ENCODE measurements at regions not wholly inside any gene's neighbourhood (a gene's known extent, or its start where the extent isn't known, plus 50 kb on each side); places are given as distances from the start of the nearest gene placed in this dataset.
"Not testable (repeated sequence)": the region's sequence is repeated elsewhere in the genome, so short reads cannot be mapped to it uniquely, and the experiment has no call there.

DNA sequence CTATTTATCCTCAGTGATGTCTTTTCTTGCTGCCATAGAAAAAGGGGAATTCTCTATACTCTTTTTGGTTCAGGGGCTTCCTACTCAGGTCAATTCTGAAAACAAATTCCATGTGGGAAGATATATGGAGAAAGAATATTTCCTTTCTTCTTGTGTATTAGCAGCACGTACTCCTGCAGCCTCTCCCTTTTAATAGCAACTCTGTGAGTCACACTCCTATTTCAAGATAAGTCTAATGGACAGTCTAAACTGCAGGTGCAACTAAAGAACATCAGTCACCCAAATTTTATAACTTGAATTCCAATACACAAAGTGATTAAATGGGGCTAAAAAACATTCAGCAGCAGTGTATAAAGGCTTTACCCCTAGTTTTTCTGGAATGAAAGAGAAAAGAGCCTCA is 942.2 kb downstream of the CNTNAP5 start:
- DNase-seq = no peak

DNA sequence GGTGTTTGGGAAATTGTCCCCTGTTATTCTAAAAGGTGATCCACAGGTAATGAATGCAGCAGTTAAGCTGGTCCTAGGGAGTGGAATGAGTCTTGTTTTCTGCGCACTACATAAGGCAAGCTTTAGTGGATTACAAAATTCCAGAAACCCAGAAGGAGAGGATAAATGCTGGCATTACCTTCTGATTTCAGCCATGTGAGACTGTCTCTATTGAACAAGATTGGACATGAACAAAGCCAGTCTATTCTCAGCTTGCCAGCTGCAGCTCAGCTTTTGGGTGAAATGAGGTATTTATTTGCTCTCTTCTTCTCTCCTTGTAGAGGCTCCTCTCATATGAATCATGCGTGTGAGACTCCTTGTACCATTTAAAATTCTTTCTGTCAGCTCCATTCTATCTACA is 944.9 kb downstream of the CNTNAP5 start:
- DNase-seq = no peak

DNA sequence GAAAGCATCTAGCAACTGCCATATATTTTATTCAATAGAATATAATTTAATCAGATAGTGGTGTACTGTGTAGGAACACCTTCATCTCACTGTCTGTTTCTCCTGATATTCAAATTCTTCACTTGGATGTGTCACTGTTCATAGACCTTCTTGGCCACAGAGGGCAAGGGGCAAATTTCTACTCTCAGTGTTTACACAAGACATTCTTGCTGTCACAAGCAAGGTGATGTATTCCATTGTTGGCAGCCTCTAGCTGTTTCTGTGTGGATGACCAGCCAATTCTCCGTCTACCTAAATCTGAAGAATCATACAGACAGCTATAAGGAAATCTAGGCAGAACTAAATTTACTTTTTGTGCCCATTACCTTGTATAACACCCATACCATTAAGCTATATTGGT is 948.3 kb downstream of the CNTNAP5 start:
- no peak for DNase-seq

DNA sequence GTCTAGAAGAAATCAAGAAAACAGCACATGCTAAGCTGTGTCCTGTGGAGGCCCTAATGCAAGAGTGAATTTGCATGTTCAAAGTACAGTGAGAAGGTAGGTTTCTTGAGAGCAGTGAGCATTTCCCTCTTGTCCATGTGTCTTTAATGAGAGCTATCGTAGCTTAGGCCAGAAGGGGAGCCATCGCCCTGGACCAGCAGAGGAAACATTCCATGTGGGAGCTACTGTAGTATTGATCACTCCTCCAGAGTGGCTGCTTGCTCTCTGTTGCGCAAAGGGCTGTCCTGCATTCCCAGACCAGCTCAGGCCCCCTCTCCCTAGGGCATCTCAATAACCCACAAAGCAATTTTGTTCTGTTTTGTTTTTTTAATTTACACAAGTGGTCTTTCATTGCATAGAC is 950.1 kb downstream of the CNTNAP5 start:
- DNase-seq = no peak

DNA sequence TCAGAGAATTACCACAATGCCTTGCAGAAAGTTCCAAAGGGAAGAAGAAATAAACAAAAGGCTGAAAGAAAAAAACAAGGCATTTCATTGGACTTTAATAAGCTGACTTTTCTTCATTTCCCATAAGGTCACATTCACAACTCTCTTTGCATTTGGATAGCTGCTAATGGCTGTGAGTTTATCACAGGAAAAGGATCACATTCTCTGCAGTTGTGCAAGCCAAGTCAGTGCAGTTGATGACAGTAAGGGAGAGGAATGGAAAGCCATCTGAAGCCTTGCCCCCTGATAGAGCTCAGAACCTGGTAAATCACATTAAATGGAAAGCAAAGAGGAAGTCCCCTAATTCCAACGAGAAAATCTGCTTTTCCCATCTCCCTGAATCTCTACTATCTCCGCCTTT is 950.6 kb downstream of the CNTNAP5 start:
- no peak for DNase-seq

DNA sequence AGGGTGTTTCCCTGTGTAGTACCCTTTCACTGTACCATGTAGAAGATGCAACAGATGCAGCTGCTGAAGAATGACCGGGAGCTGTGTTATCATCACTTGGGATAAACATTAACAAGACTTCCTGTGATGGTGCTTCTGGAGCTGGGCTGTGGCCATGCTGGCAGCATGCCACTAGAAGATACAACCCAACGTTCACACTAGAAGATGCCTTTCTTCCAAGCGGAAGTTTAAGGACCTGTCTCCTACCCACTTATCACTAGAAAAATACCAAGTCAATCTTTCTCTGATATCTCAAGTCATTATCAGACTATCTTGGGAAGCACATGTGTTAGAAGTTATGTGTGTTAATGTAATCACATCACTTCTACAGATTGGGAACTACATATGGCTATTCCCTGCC is 953.5 kb downstream of the CNTNAP5 start:
- DNase-seq = no peak

DNA sequence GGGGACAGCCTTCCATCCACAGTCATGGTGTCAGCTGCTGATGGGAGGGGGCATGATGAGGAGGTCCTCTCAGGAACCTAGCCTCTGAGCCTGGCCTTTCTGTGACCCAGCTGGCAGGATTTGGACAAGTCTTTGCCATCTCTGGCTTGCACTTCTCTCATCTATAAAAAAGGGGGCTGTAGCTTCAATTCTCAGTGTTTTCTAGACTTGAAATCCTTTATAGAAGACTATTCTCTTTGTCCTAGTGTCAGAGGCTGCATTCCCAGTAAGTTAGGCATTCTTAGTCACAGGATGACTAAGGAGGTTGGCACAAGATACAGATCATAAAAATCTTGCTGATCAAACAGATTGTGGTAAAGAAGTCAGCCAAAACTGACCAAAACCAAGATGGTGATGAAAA is 958.5 kb downstream of the CNTNAP5 start:
- DNase-seq = no peak

DNA sequence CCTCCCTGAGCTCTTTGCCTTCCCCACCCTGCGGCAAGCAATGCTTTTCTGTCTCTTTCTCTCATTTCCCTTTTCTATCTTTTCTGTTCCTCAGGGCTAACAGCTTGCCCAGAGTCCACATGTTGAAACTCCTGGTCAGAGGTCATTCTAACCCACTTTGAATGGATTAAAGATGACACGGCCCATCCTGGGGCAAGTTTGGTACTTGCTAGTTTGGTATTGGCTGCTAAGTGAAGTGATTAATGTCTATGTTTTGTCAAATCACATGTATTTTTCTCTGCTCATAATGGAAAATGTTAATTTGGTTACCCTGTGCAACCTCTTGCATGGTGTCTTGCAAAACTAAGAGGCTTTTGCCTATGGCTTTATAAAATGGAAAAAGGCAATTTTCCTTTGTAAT is 960.2 kb downstream of the CNTNAP5 start:
- DNase-seq = no peak

DNA sequence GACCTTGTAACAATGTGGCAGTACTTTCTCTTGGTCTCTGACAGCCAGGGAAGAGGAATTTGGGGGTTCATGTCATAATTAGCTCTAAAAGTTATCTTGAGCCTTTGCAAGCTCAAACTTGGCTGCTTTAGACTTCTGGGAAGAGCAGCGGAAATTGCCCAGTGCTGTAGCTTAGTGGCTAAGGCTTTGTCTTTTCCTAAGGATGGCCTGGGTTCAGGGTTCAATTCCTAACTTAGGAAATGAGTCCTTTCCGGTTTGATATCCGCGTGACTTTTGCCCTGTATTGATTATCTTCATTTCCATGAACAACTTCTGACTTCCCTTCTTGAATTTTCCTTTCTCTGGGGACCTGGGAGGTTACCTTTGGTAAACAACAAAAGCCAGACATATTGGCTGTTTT is 961.0 kb downstream of the CNTNAP5 start:
- DNase-seq = no peak

DNA sequence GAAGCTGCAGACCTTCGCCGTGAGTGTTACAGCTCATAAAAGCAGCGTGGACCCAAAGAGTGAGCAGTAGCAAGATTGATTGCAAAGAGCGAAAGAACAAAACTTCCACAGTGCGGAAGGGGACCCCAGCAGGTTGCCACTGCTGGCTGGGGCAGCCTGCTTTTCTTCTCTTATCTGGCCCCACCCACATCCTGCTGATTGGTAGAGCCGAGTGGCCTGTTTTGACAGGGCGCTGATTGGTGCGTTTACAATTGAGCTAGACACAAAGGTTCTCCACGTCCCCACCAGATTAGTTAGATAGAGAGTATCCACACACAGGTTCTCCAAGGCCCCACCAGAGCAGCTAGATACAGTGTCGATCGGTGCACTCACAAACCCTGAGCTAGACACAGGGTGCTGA is 961.8 kb downstream of the CNTNAP5 start:
- not testable (repeated sequence) for DNase-seq

DNA sequence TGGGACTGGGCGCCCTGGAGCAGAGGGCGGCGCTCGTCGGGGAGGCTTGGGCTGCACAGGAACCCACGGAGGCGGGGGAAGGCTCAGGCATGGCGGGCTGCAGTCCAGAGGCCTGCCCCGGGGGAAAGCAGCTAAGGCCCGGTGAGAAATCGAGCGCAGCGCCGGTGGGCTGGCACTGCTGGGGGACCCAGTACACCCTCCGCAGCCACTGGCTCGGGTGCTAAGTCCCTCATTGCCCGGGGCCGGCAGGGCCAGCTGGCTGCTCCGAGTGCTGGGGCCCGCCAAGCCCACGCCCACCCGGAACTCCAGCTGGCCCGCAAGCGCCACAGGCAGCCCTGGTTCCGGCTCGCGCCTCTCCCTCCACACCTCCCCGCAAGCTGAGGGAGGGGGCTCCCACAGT is 962.3 kb downstream of the CNTNAP5 start:
- DNase-seq = not testable (repeated sequence)

DNA sequence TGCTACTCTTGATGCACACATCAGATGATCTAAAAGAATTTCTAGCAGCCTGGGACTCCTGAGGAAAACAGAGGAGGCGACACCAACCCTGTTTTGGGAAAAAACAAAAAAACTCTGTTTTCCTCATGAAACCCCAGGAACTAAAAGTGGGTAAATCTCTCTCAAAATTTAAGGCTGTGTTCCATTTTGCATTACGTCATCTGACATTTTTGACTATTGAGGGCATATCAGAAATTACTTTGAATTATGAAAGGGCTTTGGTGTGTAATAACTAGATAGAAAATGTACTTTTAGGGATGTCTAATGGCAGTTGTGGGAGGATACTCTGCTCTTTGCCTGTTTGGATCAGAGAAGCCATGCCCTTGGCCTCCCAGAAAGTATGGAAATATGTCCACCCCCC is 963.0 kb downstream of the CNTNAP5 start:
- DNase-seq = no peak

DNA sequence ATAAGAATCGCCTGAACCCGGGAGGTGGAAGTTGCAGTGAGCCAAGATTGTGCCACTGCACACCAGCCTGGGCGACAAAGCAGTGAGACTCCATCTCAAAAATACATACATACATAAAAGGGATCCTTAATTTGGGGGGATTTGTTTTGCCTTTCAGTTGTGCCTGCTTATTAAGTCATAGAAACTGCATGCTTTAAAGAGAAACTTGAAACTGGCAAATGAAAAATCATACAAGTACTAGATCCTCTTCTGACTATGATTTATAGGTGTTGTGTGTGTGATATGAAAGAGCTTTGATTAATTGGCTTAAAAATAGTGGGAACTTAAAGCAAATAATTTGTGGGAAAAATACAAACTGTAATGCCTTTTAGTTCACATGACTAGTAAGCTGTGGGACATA is 963.7 kb downstream of the CNTNAP5 start:
- DNase-seq = no peak

DNA sequence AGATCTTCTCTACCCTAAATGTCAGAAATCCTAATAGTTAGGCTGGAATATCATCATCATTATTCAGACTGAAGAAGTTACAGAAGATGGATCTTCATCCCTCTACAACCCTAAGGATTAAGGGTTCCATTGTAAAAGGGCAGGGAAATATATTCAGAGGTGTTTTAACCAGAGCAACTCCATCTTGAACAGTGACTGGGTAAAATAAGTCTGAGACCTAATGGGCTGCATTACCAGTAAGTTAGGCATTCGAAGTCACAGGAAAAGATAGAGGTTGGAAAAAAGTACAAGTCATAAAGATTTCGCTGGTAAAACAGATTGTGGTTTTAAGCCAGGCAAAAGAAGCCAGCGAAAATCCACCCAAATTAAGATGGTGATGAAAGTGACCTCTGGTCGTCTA is 968.7 kb downstream of the CNTNAP5 start:
- no peak for DNase-seq

DNA sequence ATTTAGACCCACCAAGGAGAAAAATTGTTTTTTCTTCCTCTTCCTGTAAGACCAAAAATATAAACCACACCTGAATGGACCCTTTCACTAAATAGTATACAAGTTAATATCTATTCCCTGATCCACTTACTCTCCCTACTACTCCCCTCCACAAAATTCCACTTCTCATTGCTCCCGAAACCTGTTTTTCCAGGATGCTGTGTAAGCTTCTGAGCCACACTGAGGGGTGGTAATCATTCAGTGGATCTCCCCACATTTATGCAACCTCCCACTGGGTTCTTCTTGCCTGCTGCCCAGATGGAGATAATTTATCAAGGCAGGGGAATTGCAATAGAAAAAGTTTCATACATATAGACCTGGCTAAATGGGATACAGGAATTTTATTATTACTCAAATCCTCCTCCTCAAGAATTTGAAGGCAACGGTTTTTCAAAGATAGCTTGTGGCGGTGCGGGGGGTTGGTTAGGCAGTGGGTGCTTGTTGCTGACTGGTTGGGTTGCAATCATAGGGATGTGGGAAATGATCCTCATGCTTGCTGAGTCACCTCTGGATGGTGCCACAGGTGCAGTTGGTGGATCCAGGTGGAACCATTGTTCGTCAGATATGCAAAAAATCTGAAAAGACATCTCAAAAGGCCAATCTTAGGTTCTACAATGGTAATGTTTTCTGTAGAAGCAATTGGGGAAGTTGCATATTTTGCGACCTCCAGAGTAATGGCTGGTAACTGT is 970.3 kb downstream of the CNTNAP5 start:
- no peak for DNase-seq

DNA sequence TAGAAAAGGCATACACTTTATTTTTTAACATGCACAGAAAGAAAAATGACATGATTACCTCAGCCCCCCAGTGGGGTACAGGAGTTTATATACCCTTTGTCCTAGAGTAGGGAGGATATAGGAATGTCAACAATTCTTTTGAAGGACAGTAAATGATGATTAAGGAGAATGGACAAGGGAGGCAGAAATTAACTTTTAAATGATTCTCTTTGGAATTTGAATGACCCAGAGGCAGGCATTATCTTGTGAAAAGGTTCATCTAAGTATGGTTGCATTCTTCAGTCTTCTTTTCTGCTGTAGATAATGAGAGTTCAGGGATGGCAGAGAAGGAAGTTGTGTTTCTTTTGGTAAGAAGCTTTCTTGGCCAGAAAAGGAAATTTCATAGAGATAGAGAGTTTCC is 971.3 kb downstream of the CNTNAP5 start:
- DNase-seq = no peak

DNA sequence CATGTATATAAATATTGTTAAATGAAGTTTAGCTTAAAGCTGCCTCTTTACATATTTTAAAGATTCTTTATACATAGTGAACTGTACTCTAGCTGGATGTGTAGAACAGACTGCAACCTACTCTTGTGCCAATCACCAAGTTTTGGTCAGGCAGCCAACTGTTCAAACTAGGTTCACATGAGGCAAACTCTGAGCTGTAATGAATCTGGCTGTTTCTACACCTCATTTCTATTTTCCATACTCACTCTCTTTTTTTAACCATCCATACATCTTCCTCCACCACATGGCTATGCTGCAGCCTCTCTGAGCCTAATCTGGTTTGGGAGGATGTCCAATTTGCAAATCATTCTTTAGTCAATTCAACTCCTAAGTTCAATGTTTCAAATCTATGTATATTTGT is 974.8 kb downstream of the CNTNAP5 start:
- no peak for DNase-seq

DNA sequence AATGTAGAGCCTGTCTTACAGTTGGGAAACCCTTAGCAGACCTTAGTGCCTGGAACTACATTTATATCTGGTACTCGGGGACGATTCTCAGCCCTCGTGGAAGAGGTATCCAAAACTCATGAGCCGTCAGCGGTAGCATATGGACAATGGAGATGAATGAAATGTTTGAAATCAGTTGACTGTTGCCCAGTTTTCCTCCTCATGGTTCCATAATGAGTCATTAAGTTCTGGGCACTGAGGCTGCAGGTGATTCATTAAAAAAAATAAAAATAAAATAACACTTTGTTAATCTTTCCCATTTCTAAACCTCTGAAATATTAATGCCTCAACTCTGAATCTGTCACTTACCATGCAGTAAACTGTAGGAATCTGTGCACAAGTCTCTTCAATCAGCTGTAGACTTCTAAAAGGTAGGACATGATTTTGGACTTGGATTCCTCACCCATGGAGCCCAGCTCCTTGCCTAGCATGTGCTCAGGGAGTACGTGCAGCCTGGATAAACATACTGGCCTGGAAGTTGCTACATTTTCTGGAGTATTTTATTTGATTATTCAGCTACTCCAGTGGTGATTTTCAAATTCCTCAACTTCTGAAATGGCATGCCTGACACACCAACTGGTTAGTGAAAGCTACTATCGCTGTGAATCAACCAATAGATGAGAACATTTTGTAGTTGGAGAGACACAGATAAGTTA is 979.2 kb downstream of the CNTNAP5 start:
- no peak for DNase-seq

DNA sequence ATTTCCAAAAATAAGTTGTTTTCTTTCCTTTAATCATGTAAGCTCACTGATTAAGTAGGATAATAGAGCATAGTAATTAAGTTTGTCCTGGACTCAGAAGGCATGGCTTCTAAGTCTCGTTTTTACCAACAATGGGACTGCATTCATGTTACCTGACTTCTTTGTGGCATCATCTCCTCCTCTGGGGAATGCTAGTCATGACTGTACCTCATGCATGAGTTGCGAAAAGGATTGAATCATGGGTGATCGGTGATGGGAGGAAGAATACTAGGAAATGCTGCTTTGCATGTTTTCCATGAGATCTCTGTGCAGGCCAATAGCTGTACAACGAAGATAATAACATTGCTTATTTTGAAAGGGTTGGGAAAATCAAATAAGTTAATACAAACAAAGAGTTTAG is 981.6 kb downstream of the CNTNAP5 start:
- DNase-seq = no peak

DNA sequence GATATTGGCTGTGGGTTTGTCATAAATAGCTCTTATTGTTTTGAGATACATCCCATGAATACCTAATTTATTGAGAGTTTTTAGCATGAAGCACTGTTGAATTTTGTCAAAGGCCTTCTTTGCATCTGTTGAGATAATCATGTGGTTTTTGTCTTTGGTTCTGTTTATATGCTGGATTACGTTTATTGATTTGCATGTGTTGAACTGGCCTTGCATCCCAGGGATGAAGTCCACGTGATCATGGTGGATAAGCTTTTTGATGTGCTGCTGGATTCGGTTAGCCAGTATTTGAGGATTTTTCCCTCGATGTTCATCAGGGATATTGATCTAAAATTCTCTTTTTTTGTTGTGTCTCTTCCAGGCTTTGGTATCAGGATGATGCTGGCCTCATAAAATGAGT is 1003.6 kb downstream of the CNTNAP5 start:
- not testable (repeated sequence) for DNase-seq

DNA sequence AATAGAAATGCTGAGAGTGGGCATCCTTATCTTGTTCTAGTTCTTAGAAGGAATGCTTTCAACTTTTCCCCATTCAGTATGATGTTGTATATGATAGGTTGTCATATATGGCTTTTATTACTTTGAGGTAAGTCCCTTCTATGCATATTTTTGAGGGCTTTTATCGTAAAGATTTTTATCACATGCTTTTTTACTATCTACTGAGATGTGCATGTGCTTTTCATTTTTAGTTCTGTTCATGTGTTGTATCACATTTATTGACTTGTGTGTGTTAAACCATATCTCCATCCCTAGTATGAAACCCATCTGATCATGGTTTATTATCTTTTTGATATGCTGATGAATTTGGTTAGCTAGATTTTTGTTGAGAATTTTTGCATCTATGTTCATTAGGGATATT is 1008.8 kb downstream of the CNTNAP5 start:
- DNase-seq = no peak

DNA sequence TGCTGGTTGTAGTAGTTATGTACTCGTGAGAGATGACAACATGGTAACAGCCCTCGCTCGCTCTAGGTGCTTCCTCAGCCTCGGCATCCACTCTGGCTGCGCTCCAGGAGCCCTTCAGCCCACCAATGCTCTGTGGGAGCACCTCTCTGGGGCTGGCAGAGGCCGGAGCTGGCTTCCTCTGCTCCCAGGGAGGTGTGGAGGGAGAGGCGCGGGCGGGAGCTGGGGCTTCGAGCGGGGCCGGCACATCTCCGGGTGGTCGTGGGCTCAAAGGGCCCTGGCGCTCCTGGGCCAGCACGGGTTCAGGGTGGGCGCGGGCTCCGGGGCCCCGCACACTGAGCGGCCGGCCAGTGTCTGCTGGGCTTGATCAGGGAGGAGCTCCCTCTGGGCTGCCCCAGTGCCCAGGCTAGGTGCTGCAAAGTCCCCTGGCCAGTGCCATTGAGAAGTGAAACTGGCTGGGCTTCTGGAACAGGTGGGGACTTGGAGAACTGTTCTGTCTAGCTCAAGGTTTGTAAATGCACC is 1012.1 kb downstream of the CNTNAP5 start:
- DNase-seq = no peak

DNA sequence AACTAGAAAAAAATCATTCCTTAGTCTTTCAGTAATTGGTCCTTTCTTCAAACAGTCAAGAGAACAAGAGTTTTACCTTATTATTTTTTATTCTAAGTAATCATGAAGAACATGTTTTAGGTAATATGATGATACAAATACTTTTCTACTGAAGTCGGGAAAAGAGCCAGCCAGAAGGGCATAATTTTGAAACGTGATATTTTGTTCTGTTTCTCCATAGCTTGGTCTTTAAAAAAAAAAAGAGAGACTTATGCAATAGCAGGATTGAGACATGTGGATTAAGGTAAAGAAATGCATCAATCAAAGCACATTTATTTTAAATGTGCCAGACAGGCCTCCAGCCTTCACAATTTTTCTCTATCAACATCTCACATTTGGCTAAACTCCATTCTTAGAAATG is 1016.8 kb downstream of the CNTNAP5 start:
- DNase-seq = no peak

DNA sequence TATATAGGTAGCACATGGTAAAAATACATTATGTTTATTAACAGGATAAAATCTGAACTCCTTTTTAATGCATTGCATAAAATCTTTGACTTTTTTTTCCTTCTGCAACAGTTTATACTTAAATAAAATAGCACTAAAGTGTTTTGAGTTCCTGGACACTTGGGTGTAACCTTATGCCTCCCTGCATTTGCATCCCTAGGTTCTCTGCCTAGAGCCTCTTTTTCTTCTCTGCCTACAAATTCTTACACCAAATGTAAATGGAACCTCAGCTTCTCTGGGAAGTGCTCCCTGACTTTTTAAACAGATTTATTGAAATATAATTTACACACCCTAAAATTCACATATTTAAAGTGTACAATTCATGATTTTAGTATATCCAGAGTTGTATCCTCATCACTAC is 1017.6 kb downstream of the CNTNAP5 start:
- DNase-seq = no peak

Measured in NCI-H187 treated with DMSO at 0.1 percent for 48 hours (cell line).